HK-2 (cell line): ENCODE measurements at regions not wholly inside any gene's neighbourhood (a gene's known extent, or its start where the extent isn't known, plus 50 kb on each side); places are given as distances from the start of the nearest gene placed in this dataset.

Source experiments
- DNase-seq: peaks from one replicate; pipeline ENCODE4 v3.0.0-alpha.2; 2018; ENCODE audit not compliant: unreplicated experiment

DNA sequence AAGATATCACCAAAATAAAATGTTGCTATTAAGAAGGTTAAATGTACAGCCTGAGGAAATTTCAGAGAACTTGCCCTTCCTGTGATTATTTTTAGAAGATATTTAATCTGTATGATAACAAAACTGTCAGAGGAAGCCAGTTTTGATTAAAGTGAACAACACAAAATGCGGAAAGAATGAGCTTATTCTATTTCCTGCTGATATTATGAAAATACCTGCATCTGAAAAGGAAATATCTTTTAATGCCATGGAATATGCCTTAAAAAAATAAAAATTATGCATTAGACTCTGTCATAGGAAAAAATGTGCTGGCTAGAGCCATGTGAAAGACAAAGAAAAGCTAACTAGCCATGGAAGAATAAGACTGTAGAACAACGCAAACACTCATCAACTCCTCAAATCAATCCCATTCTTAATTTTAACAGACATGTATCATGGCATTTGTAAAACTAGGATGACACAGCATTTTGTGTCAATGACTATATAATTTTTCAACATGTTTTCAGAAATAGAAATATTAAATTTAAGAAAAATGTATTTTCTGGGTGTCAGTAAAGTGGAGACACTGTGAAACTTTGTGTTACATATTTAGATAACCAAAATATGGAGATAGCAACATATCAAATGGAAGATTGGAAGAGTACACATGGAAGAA, 1768.2 kb downstream of the SUCLG1 start:
- DNase-seq = no peak

DNA sequence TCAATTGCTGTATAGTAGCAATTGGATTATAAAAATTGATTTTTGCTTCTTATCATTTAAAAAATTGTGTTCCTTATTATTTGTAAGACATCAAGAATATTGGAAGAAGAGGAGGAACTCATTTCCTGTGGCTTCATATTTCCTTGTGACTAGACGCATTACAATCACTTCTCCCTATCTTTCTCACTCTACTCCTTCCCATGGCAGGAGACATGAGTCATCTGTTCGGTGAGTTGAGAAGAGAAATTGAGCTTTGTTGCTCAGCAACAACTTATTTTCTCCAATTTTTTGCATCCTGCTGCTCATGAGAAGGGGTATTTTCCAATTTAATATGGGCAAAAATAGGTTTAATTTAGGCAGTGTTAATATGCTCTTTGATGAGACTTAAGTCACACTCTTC, 1783.9 kb downstream of the SUCLG1 start:
- no peak for DNase-seq

DNA sequence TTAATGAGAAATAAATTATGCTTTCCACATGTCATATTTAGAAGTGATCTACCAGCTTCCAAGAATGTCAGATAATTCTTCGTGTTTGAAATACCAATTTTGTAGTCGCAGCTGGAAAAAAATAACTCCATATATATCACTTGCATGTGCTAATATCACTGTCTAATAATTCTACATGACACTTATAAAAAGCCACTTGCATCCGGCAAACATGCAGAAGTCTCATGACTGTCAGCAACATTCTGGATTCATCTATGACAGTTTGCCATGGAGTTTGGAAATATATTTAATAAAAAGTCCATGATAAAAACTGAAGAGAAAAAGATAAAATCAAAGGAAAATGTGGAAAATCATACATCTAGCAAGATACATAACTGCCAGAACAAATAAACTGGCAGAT, 1784.4 kb downstream of the SUCLG1 start:
- no peak for DNase-seq

DNA sequence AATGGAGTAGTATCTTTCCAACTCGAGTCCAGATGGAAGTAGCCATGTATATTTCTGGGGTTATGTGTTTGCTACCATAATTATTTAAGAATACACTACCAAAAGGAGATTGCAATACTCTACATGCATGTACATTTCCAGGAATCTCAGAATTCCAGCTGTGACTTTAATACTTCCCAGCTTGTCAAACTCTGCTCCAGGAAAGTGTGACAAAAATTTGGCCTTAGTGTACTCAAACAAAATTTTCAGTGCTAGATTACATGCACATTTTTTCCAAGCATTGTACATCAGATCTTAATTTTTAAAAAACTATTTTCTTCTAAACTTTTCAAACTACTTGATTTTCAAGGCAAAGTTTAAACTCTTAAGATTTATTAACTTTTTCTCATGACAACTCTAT, 1791.6 kb downstream of the SUCLG1 start:
- no peak for DNase-seq

DNA sequence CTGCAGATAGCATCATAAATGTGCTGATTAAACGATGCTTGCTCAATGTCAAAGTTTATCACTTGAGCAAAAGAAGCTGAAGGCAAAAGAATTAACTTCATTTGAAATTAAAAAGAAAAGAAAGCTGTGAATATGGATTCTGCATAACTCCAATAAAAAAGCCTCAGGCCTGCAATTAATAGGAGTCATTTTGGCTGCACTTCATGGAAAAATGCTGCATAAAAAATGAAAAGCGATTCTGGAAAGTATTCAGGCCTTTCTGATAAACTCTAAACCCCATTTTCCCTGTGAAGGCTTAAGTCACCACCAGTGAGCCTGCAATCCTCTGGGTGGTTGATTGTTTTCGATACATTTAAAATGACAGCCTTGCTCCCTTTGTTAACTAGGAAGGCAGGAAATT, 1793.4 kb downstream of the SUCLG1 start:
- DNase-seq = no peak

DNA sequence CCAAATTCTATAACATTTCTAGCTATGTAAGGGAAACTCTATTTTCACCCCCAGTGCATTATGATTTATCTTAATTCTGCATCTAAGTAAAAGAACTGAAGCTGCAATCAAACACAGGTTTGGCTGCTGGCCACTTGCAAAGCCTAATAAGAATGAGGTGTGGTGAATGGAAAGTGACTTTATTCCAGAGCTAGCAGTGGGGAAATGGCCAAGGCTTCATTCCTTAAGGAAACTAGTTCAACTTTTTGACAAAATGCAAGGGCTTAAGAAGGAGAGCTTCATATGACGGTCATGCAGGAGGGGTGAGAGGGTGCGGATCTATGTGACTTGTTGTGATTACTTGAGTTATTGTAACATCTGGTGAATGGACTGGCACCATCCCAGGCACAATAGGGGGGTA, 1802.0 kb downstream of the SUCLG1 start:
- DNase-seq = no peak

DNA sequence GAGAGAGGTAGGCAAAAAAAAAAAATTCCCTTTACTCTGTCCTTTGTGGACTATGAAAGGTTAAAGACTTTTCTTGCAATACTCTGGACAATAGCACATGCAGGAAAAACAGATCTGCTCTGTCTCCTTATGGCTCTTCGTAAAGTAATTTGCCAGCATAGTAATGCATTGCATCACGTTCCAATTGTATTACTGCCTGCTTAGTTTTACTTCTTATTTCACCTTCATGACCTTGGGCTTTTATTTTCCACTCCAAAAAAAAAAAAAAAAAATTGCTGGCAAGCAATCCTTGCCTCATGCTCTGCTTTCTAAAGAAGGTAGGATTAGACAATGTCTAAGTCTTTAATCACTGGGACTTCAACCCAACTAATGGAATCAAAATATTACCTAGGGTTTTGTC, 1802.7 kb downstream of the SUCLG1 start:
- DNase-seq = no peak

DNA sequence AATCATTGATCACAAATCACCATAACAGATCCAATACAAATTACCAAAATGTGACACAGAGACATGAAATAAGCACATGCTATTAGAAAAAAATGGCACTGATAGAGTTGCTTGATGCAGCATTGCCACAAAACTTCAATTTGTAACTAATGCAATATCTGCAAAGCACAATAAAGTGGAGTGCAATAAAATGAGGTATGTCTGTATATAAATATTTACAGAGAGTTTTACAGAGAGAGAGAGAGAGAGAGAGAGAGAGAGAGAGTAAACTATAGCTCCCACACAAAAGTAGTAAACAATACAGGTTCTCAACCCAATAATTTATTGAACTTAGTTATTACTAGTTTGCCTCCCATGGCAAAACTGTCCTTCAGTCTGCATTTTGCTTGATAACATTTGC, 1807.0 kb downstream of the SUCLG1 start:
- no peak for DNase-seq

DNA sequence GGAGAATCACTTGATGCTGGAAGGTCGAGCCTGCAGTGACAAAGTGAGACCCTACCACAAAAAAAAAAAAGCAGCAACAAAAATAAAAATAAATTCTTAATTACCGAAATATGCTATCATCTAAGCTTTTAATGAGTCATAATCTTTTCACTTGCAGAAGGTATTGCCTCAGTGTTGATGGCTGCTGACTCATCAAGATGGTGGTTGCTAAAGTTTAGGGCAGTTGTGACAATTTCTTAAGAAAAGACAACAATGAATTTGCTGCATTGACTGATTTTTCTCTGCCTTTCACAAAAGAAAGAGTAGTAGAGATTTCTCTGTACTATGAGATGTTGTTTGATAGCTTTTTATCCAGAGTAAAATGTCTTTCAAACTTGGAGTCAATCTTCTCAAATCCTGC, 1809.0 kb downstream of the SUCLG1 start:
- no peak for DNase-seq

DNA sequence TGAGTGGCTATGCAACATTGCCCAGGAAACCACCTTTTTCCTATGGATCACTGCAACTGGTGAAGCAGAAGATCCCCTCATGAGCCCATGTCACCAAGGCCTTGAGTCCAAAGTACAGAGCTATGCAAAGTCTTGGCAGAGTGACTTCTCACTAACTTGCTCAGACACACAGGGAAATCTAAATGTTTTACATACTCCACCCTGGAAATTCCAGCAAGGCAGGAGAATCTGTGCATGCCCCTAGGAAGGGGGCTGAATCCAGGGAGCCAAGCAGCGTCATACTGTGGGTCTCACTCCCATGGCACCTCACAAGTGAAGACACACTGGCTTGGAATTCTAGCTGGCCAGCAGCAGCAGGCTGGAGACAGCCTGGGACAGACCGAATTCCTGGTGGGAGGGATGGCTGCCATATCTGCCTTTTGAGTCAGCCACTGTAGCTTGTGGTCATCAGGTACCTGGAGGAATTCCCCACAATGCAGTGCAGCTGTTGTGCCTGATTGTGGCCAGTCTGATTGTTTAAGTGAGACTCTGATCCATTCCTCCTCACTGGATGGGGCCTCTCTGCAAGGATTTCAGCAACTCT, 1817.4 kb downstream of the SUCLG1 start:
- DNase-seq = peak; percentile 2

DNA sequence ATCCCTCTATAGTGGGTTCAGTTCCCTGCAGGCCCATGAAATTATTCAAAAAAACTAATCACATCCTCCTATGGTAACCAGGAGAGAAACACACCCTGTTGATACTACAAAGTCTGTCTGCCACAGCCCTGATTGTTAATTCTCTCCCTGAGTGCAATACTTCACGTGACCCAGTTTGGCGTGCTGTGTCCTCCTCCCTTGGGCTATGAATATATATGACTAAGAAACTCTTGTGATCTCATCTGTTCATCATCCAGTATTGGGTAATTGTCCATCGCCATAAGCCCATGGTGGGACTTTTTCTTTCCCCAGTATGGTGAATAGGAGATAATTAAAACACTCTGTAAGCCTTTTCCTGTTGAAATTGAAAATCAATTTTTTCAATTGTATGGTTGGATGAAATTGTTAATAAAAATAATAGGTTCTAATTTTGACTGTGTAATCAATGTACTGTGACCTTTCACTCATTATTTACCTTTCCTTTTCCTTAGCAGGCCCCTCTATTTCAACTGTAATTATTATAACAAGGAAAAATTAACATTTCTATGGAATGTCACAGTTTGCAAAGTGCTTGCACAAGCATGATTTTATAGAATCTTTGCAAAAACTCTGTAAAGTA, 1822.6 kb downstream of the SUCLG1 start:
- DNase-seq = no peak

DNA sequence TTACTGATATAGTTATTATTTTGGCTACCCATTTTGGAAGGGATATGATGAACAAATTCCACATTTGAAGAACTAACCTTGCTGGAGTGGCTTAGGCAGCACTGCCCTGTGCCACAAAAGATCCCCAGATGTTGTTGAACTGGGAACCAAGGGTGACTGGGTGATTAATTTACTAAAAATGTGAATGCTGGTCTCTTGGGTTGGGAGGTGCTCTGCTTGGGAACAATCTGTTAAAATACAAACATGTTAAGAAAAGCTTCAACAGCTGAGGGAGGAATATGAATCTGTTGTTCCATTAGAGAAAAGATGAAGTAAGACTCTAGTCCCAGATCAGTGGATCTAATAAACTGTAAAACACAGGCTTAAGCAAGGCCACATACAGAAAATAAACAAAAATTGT, 1860.1 kb downstream of the SUCLG1 start:
- DNase-seq = no peak

DNA sequence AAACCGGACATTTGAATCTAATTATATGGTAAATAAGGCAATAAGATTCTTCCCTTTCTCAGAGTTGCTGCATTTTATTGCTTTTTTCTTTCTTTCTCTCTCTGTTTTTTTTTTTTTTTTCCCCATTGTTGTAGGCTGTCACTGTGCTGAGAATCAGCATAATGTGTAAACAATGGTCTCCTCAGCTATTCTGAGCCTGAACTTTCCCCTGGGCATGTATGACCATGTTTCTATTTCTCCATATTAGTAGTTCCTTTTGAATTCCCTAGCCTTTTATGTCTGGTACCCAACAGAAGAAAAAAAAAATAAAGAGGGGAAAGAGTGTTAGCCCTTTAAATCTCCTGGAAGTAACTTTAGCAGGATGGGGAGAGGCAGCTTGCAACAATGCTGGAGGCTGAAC, 1862.5 kb downstream of the SUCLG1 start:
- DNase-seq = no peak

DNA sequence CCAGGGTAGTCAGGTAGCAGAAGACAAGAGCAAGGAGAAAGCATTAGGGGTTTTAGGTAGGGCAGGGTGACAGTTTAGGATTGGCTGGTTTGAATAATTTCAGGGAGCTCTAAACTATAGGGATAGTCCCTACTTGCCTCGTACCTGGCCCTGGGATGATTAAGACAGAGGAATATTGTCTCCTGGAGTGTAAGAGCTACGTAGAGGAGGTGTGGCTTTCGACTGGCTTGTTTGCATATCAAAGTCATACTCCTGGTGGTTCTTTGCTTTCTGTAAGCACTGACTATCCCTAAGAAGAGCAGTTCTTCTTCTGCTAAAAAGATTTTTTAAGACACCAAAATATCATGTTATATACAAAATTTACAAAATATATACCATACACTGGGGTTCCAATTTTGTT, 1867.4 kb downstream of the SUCLG1 start:
- no peak for DNase-seq

DNA sequence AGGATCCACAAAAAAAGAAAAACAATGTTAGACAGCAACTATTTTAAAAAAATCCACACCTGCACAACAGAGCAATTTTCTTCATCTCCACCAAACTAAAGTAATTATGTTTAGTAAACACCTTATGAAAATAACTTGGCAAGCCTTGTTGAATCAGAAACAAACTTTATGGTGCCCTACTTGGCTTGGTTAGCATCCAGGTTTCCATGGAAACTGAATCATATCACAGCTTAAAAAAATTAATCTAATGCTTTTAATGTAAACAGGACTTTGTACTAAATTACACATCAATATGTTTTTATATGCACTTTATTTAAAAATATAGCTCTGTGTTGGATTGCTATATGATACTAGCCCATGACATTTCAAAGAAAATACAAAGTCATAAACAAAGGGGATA, 1882.4 kb downstream of the SUCLG1 start:
- DNase-seq = no peak

DNA sequence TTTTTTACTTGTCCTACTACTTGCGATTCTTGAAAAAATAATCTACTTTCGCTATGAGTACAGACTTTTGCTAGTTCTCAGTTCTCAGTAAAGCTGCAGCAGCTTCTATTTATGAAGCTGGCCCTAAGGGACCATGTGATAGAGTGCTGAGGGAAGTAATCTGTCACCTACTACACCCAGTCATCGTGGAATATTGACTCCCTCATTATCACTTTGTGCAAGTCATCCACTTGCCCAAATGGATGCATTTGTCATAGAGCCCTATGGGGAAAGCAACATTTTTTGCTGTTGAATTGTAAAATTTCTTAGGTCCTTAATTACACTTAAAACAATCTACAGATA, 1919.8 kb downstream of the SUCLG1 start:
- DNase-seq = no peak

DNA sequence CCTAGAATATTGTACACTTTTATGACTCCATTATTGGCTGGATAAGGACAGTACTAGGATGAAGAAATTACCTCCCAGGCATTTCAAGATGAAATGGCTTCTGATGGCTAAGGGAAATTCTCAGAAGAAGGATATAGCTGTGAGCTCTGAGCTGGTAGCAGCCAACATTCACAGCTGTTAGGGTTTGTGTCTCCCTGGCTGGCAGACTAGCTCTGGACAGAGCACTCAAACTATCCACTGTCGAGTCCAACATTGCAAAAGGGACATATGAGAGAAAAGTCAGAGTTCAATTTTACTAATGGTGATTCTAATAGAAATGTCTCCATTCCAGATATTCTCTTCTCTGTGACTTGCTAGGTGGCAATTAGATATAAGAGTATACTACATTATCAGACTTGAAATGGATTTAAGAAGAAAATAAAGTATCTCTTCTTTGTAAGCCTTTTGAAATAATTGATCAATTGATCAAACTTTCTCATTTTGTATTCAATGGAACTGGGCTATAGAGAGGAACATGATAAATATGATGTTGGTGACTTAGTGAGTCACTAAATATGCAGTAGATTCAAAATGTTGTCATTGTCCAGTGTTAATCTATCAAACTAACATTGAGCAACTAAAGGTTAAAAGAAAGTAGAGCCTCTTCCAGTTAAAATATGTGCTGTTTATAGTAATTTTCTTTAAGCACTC, 1920.3 kb downstream of the SUCLG1 start:
- no peak for DNase-seq

DNA sequence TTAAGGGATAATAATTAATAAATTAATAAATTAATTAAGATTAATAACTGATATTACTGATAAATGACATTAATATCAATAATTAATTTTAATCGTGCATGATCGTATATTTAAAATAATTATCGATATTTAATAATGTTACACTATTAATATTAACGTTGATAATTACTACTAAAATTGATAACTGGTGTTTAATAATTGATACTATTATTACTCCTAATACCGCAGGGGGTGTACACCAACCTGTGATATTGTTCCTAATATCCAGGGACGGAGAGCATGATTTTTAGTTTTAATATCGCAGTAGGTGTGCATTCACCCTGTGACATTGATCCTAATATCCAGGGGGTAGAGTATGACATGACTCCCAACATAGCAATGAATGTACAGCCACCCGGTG, 1930.8 kb downstream of the SUCLG1 start:
- DNase-seq = no peak

DNA sequence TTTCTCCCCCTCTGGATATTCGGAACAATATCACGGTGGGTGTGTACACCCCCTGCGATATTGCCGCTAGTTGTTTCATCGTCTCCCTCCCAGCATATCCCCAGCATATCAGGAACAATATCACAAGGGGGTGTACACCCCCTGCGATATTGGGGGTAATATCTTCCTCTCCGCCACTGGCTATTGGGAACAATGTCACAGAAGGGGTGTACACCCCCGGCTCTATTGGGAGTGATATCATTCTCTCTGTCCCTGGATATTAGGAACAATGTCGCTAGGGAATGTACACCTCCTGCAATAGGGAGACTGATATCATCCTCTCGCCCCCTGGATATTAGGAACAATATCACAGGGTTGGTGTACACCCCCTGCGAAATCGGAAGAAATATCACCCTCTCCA, 1932.0 kb downstream of the SUCLG1 start:
- DNase-seq = no peak

DNA sequence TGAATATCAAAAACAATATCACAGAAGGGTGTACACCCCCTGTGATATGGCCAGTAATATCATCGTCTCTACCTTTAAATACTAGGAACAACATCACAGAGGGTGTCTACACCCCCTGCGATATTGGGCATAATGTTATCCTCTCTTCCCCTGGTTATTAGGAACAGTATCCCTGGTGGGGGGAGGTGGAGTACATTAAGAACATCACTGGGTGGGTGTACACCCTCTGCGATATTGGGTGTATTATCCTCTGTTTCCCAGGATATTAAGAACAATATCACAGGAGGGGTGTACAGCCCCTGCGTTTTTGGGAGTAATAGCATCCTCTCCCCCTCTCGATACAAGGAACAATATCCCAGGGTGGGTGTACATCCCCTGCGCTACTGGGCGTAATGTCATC, 1932.8 kb downstream of the SUCLG1 start:
- DNase-seq = no peak

DNA sequence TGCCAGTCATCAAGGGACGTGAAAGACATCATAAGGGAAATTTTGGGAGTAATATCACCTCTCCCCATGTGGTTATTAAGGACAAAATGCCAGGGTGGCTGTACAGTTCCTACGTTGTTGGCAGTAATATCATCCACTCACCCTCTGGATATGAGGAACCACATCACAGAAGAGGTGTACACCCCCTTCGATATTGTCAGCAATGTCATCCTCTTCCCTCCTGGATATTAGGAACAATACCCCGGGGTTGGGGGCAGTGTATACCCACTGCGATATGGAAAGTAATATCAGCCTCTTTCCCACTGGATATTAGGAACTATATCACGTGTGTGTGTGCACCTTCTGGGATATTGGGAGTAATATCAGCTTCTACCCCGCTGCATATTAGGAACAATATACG, 1933.3 kb downstream of the SUCLG1 start:
- no peak for DNase-seq

DNA sequence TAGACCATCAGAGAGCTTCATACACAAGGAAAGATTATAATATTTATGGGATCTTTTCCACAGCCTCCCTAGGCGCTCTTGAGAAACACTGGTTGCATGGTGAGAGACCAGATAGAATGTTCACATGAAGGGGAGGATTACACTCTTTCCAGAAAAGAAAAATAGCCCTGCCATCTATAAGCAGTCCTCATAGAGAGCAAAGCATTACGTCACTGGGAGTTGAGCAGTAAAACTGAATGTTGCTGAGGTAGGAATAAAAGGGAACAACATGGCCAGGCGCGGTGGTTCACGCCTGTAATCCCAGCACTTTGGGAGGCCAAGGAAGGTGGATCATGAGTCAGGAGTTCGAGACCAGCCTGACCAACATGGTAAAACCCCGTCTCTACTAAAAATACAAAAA, 1934.3 kb downstream of the SUCLG1 start:
- no peak for DNase-seq

DNA sequence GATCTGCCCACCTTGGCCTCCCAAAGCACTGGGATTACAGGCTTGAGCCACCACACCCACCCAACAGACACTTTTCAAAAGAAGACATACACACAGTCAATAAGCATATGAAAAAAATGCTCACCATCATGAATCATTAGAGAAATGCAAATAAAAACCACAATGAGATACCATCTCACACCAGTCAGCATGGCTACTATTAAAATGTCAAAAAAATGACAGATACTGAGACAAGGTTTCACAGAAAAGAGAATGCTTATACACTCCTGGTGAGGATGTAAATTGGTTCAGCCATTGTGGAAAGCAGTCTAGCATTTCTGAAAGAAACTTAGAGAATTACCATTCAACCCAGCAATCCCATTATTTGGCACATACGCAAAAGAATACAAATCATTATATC, 1947.2 kb downstream of the SUCLG1 start:
- no peak for DNase-seq
